Breast epithelium (tissue), 4 donors: ENCODE measurements at regions not wholly inside any gene's neighbourhood (a gene's known extent, or its start where the extent isn't known, plus 50 kb on each side); places are given as distances from the start of the nearest gene placed in this dataset.

Experiments used
- DNase-seq, 2 donors: peaks; one replicate each; pipeline ENCODE4 v3.0.0-alpha.2; 2019; ENCODE audit warnings: low spot score in 2 of 2
- H3K27ac ChIP-seq, 2 donors: fragments of 200-600 bp; sonication (generic) in 1 of 2; one replicate each; pipeline ENCODE4 v1.5.1; 2016 to 2019; ENCODE audit warnings: mild to moderate bottlenecking in 1 of 2
- H3K27me3 ChIP-seq, 2 donors: fragments of 200-600 bp; sonication (generic) in 1 of 2; one replicate each; pipeline versions ENCODE4 v1.5.1 to v1.6.0; 2017 to 2019; ENCODE audit warnings: control low read depth in 1 of 2, mild to moderate bottlenecking in 1 of 2
- H3K36me3 ChIP-seq: fragments of 200-600 bp; one replicate; pipeline ENCODE4 v1.5.1; 2019
- H3K4me1 ChIP-seq, 2 donors: fragments of 200-600 bp; sonication (generic); one replicate each; pipeline ENCODE4 v1.5.1; 2016 to 2019; ENCODE audit warnings: control low read depth in 1 of 2
- H3K4me3 ChIP-seq, 3 donors: fragments of 200-600 bp; sonication (generic); 1 replicate in 2 of 3; 2 replicates in 1 of 3; pipeline ENCODE4 v1.5.1; 2016 to 2019; ENCODE audit warnings: mild to moderate bottlenecking in 3 of 3, moderate library complexity in 2 of 3
- H3K9me3 ChIP-seq, 2 donors: fragments of 200-600 bp; sonication (generic) in 1 of 2; one replicate each; pipeline ENCODE4 v1.5.1; 2016 to 2019; ENCODE audit warnings: control low read depth in 1 of 2
- POLR2A ChIP-seq: fragments of 450-650 bp; IDR thresholded peaks from one replicate; pipeline ENCODE4 v1.6.1; 2016; ENCODE audit warnings: antibody characterized with exemption, mild to moderate bottlenecking, moderate library complexity
- POLR2AphosphoS5 ChIP-seq, 3 donors: sonication (generic); formaldehyde crosslinking; IDR thresholded peaks; one replicate each; pipeline ENCODE4 v1.6.1; 2017; ENCODE audit warnings: antibody characterized with exemption in 3 of 3
- intact Hi-C: fragments of 100-400 bp; cut with DNase I; formaldehyde crosslinking; loops from one replicate; pipeline ENCODE4 v1.15.1; 2023; ENCODE audit warnings: low total_unique reads
- TF ChIP-seq, protein P1 (sequence below), 3 donors: fragments of 450-650 bp; IDR thresholded peaks; one replicate each; pipeline ENCODE4 v1.5.1; 2016 to 2017; ENCODE audit warnings: antibody characterized with exemption in 3 of 3, mild to moderate bottlenecking in 3 of 3, moderate library complexity in 3 of 3

DNA sequence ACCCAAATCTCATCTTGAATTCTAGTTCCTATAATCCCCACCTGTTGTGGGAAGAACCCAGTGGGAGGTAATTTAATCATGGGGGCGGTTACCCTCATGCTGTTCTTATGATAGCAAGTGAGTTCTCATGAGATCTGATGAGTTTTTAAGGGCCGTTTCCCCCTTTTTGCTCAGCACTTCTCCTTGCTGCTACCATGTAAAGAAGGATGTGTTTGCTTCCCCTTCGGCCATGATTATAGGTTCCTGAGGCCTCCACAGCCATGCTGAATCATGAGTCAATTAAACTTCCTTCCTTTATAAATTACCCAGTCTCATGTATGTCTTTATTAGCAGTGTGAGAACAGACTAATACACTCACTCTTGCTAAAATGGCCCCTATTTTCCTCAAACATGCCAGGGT, 374.7 kb downstream of the TUSC7 start:
- Histone ChIP-seq H3K27me3 (no peaks in the 10 kb centered on the region), H3K27ac (no peak overlapping the region), H3K36me3 (no peaks in the 10 kb centered on the region), H3K9me3 (no peaks in the 10 kb centered on the region), H3K4me3 (no peak overlapping the region), H3K4me1 (no peaks in the 10 kb centered on the region)
- intact Hi-C loops: no loop called here
- DNase-seq: no peak
- TF ChIP-seq POLR2A: no peak
- TF ChIP-seq, protein P1, sequence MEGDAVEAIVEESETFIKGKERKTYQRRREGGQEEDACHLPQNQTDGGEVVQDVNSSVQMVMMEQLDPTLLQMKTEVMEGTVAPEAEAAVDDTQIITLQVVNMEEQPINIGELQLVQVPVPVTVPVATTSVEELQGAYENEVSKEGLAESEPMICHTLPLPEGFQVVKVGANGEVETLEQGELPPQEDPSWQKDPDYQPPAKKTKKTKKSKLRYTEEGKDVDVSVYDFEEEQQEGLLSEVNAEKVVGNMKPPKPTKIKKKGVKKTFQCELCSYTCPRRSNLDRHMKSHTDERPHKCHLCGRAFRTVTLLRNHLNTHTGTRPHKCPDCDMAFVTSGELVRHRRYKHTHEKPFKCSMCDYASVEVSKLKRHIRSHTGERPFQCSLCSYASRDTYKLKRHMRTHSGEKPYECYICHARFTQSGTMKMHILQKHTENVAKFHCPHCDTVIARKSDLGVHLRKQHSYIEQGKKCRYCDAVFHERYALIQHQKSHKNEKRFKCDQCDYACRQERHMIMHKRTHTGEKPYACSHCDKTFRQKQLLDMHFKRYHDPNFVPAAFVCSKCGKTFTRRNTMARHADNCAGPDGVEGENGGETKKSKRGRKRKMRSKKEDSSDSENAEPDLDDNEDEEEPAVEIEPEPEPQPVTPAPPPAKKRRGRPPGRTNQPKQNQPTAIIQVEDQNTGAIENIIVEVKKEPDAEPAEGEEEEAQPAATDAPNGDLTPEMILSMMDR (IDR thresholded peaks at IDR 0.05): no peak
- no peak for TF ChIP-seq POLR2AphosphoS5 (IDR thresholded peaks at IDR 0.05)

DNA sequence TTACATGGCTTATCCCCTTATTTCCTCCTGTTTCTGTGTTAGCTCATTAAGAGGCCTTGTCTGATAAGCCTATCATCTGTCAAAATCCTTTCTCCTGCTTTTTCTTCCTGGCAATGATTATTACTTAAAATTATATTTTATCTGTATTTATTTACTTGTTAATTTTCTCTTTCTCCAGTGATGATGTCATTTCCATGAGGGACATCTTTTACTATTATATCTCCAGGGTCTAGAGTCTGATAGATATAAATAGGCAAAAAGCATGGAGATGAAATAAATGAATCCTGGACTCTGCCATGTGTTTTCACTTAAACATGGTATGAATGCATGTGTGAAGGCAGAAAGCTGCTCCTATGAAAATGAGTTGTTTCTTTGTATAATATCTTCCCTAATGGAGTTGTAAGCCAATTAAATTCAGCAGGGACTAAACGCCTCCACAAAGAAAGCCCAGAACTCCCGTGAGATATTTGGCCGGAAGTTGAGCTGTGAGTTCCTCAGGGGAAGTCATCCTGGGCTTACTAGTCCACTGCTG, 375.2 kb downstream of the TUSC7 start:
- Histone ChIP-seq H3K4me1 (no peaks in the 10 kb centered on the region), H3K27ac (no peak overlapping the region), H3K9me3 (no peaks in the 10 kb centered on the region), H3K4me3 (no peak overlapping the region), H3K36me3 (no peaks in the 10 kb centered on the region), H3K27me3 (no peaks in the 10 kb centered on the region)
- TF ChIP-seq POLR2A (no peak), POLR2AphosphoS5 (IDR thresholded peaks at IDR 0.05) (no peak)
- TF ChIP-seq, protein P1 (IDR thresholded peaks at IDR 0.05): no peak
- DNase-seq: no peak
- intact Hi-C loops: no loop called here

DNA sequence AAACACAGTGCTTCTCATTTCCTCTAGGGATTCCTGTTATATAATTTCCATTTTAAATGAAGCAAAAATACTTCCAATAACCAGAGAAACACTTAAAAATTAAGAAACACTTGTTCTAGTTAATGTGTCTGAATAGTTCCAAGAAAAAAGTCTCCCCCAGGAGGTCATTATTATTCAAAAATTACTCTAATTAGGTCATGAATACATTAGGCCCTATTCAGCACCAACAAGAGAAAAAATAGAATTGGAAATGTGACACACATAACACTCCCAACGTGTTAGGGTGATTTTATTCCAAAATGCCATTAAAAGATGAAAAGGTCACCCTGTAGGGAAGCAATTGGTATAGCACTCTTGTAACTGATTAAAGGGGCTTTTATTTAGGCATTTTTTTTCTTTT, 382.1 kb downstream of the TUSC7 start:
- TF ChIP-seq, protein P1 (IDR thresholded peaks at IDR 0.05): no peak
- TF ChIP-seq POLR2AphosphoS5 (IDR thresholded peaks at IDR 0.05): no peak
- no peak for TF ChIP-seq POLR2A
- H3K27me3 ChIP-seq: no peaks in the 10 kb centered on the region
- no peak for DNase-seq
- no peaks in the 10 kb centered on the region for H3K36me3 ChIP-seq
- no peak overlapping the region for H3K4me3 ChIP-seq
- no peaks in the 10 kb centered on the region for H3K4me1 ChIP-seq
- intact Hi-C loops: no loop called here
- no peaks in the 10 kb centered on the region for H3K9me3 ChIP-seq
- H3K27ac ChIP-seq: no peak overlapping the region

DNA sequence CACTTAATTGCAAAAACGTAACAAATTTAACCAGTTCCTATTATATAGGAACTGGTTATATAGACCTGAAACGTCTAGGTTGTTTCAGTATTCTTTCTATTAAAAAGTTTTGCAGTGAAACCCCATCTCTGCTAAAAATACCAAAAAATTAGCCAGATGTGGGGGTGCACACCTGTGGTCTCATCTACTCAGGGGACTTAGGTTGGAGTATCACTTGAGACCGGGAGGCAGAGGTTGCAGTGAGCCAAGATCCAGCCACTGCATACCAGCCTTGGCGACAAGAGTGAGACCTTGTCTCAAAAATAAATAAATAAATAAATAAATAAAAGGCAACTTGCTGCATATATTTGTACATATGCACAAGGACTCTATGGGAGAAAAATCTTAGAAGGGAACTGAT, 387.0 kb downstream of the TUSC7 start:
- TF ChIP-seq POLR2A: no peak
- TF ChIP-seq, protein P1 (IDR thresholded peaks at IDR 0.05): no peak
- no peak for TF ChIP-seq POLR2AphosphoS5 (IDR thresholded peaks at IDR 0.05)
- no peak overlapping the region for H3K4me3 ChIP-seq
- intact Hi-C loops: no loop called here
- DNase-seq: no peak
- no peaks in the 10 kb centered on the region for H3K9me3 ChIP-seq
- H3K27ac ChIP-seq: no peak overlapping the region
- H3K27me3 ChIP-seq: no peaks in the 10 kb centered on the region
- H3K36me3 ChIP-seq: peaks cover 6% of the 10 kb centered on the region
- H3K4me1 ChIP-seq: no peaks in the 10 kb centered on the region

DNA sequence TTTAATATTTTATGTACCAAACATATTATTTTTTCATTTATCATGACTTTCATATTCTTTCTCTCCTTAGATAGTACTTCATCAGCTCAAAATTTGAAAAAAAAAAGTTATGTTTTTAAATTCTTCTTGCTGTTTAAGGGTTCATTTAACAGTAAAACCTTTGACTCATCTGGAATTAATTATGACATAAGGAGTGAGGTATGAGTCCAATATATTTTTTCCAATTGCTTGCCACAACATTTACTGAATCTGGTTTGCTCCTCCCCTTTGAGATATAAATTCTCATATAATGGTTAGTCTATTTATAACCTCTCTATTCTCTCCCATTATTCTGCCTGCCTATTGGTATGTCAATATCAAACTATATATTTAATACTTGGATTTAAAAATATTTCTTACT, 387.8 kb downstream of the TUSC7 start:
- no peak for DNase-seq
- intact Hi-C loops: no loop called here
- Histone ChIP-seq H3K4me1 (no peaks in the 10 kb centered on the region), H3K9me3 (no peaks in the 10 kb centered on the region), H3K36me3 (peaks cover 6% of the 10 kb centered on the region), H3K27me3 (no peaks in the 10 kb centered on the region), H3K4me3 (no peak overlapping the region), H3K27ac (no peak overlapping the region)
- TF ChIP-seq, protein P1 (IDR thresholded peaks at IDR 0.05): no peak
- no peak for TF ChIP-seq POLR2AphosphoS5 (IDR thresholded peaks at IDR 0.05)
